ENCODE measurements at regions not wholly inside any gene's neighbourhood (a gene's known extent, or its start where the extent isn't known, plus 50 kb on each side); places are given as distances from the start of the nearest gene placed in this dataset.

- TF ChIP-seq POLR2A (IDR thresholded peaks at IDR 0.05; ENCODE audit: low read depth, low read length) (no peak), CTCF (IDR thresholded peaks at IDR 0.05; ENCODE audit: extremely low read depth in 1 of 2, insufficient read depth in 1 of 2, low read depth in 1 of 2, low read length in 2 of 2) (no peak), MYC (IDR thresholded peaks at IDR 0.05; ENCODE audit: low read depth, low read length) (no peak), POLR2AphosphoS5 (IDR thresholded peaks at IDR 0.05; ENCODE audit: insufficient read depth, low read depth, low read length) (no peak), MAX (IDR thresholded peaks at IDR 0.05; ENCODE audit: insufficient read depth, insufficient read length) (no peak), EZH2 (IDR thresholded peaks at IDR 0.05; ENCODE audit: borderline replicate concordance, low read depth, low read length, severe bottlenecking) (no peak), FOS (IDR thresholded peaks at IDR 0.05; ENCODE audit: borderline replicate concordance, insufficient read depth, low read length) (no peak), JUN (IDR thresholded peaks at IDR 0.05; ENCODE audit: borderline replicate concordance, insufficient read depth, insufficient read length, low read depth) (no peak)
Measured at GRCh38 chr16:51849715-51850114, 697.2 kb downstream of the TOX3 start.

All from endothelial cell of umbilical vein (primary cell).